ENCODE measurements at regions not wholly inside any gene's neighbourhood (a gene's known extent, or its start where the extent isn't known, plus 50 kb on each side); places are given as distances from the start of the nearest gene placed in this dataset.

- H3K4me3 ChIP-seq, result no peak overlapping the region
- intact Hi-C loops (cut with DNase I), result no loop called here
- no peak for ATAC-seq
Observed at GRCh38 chr14:85061256-85061655, 468.7 kb upstream of the FLRT2 start.

GRCh38 chr14:85063747-85064146 lies 466.2 kb upstream of the FLRT2 start:
- Histone ChIP-seq H3K27ac (no peak overlapping the region), H3K36me3 (no peaks in the 10 kb centered on the region), H3K4me3 (no peak overlapping the region), H3K9me3 (no peaks in the 10 kb centered on the region), H3K27me3 (no peaks in the 10 kb centered on the region), H3K4me1 (no peaks in the 10 kb centered on the region)
- intact Hi-C loops (cut with DNase I), result no loop called here
- WGBS (ENCODE audit: insufficient coverage, low coverage, low lambda C conversion rate, missing lambda C conversion rate), result 54% methylated on average over 2 of the region's 2 CpGs
- TF ChIP-seq POLR2A (IDR thresholded peaks at IDR 0.05), result no peak
- TF ChIP-seq, protein P1, sequence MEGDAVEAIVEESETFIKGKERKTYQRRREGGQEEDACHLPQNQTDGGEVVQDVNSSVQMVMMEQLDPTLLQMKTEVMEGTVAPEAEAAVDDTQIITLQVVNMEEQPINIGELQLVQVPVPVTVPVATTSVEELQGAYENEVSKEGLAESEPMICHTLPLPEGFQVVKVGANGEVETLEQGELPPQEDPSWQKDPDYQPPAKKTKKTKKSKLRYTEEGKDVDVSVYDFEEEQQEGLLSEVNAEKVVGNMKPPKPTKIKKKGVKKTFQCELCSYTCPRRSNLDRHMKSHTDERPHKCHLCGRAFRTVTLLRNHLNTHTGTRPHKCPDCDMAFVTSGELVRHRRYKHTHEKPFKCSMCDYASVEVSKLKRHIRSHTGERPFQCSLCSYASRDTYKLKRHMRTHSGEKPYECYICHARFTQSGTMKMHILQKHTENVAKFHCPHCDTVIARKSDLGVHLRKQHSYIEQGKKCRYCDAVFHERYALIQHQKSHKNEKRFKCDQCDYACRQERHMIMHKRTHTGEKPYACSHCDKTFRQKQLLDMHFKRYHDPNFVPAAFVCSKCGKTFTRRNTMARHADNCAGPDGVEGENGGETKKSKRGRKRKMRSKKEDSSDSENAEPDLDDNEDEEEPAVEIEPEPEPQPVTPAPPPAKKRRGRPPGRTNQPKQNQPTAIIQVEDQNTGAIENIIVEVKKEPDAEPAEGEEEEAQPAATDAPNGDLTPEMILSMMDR (IDR thresholded peaks at IDR 0.05), result no peak
- DNase-seq (no peak), ATAC-seq (no peak)

More at GRCh38 chr14:85061256-85061655, 468.7 kb upstream of the FLRT2 start:
- Histone ChIP-seq H3K27me3 (no peaks in the 10 kb centered on the region), H3K27ac (no peak overlapping the region), H3K4me1 (no peaks in the 10 kb centered on the region), H3K9me3 (no peaks in the 10 kb centered on the region), H3K36me3 (no peaks in the 10 kb centered on the region)
- TF ChIP-seq, protein P1 (IDR thresholded peaks at IDR 0.05), result no peak
- TF ChIP-seq POLR2A (IDR thresholded peaks at IDR 0.05), result no peak
- DNase-seq, result no peak
- 60% methylated on average over 4 of the region's 4 CpGs for WGBS (ENCODE audit: insufficient coverage, low coverage, low lambda C conversion rate, missing lambda C conversion rate)

GRCh38 chr14:85071447-85071846 lies 458.5 kb upstream of the FLRT2 start:
- Histone ChIP-seq H3K9me3 (no peaks in the 10 kb centered on the region), H3K4me1 (no peaks in the 10 kb centered on the region), H3K36me3 (no peaks in the 10 kb centered on the region), H3K27ac (no peak overlapping the region), H3K27me3 (no peaks in the 10 kb centered on the region), H3K4me3 (no peak overlapping the region)
- no peak for DNase-seq
- no peak for ATAC-seq
- TF ChIP-seq POLR2A (IDR thresholded peaks at IDR 0.05), result no peak
- TF ChIP-seq, protein P1 (IDR thresholded peaks at IDR 0.05), result no peak
- 61% methylated on average over 6 of the region's 6 CpGs for whole genome bisulfite sequencing (ENCODE audit: insufficient coverage, low coverage, low lambda C conversion rate, missing lambda C conversion rate)
- intact Hi-C loops (cut with DNase I), result no loop called here

DNA sequence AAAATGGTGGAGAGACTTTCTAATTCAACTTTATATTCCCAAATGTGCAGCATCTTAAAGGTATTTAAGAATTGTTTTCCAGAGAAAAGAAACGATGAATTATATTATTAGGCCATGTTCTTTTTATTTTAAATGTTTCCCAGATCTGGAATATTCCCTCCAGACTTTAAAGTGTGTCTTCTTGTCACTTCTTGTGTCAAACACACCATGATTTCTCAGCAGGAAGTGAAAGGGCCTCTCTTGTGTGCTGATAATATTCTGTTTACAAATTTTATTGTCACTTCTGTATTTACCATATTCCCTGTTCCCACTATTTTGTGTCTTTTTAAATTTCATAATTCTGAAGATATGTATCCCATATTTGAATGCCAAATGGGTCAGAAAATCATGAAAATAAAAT lies 455.0 kb upstream of the FLRT2 start:
- Histone ChIP-seq H3K27me3 (no peaks in the 10 kb centered on the region), H3K4me3 (no peak overlapping the region), H3K27ac (no peak overlapping the region), H3K36me3 (no peaks in the 10 kb centered on the region), H3K9me3 (no peaks in the 10 kb centered on the region), H3K4me1 (no peaks in the 10 kb centered on the region)
- intact Hi-C loops (cut with DNase I), result no loop called here
- DNase-seq (no peak), ATAC-seq (no peak)
- WGBS (ENCODE audit: insufficient coverage, low coverage, low lambda C conversion rate, missing lambda C conversion rate), result 24% methylated on average over 1 of the region's 1 CpG
- TF ChIP-seq, protein P1 (IDR thresholded peaks at IDR 0.05), result no peak
